Liver (tissue), 8 donors: ENCODE measurements at regions not wholly inside any gene's neighbourhood (a gene's known extent, or its start where the extent isn't known, plus 50 kb on each side); places are given as distances from the start of the nearest gene placed in this dataset.

ENCODE experiments used
- DNase-seq: peaks from one replicate; pipeline ENCODE4 v3.0.0-alpha.2; 2017; ENCODE audit warnings: low spot score
- H3K27ac ChIP-seq, 2 donors: one replicate each; pipeline ENCODE4 v1.7.0; 2013; ENCODE audit warnings: inconsistent platforms in 2 of 2, low read length in 2 of 2, control low read depth in 1 of 2, low read depth in 1 of 2, mild to moderate bottlenecking in 1 of 2
- H3K27me3 ChIP-seq, 4 donors: one replicate each; pipeline versions ENCODE4 v1.6.1 to v1.7.0; 2013; ENCODE audit warnings: low read length in 3 of 4, inconsistent platforms in 1 of 4, mild to moderate bottlenecking in 1 of 4, moderate library complexity in 1 of 4; ENCODE audit not compliant: control insufficient read depth in 4 of 4, insufficient read depth in 4 of 4
- H3K36me3 ChIP-seq, 4 donors: one replicate each; pipeline versions ENCODE4 v1.6.1 to v1.7.0; 2013; ENCODE audit warnings: low read length in 3 of 4, mild to moderate bottlenecking in 3 of 4, low read depth in 1 of 4, moderate library complexity in 1 of 4; ENCODE audit not compliant: control insufficient read depth in 4 of 4, insufficient read depth in 3 of 4
- H3K4me1 ChIP-seq, 4 donors: one replicate each; pipeline versions ENCODE4 v1.6.1 to v1.7.0; 2013; ENCODE audit warnings: low read length in 3 of 4, mild to moderate bottlenecking in 3 of 4, moderate library complexity in 1 of 4; ENCODE audit not compliant: control insufficient read depth in 4 of 4, insufficient read depth in 4 of 4
- H3K4me3 ChIP-seq, 3 donors: one replicate each; pipeline versions ENCODE4 v1.6.1 to v1.7.0; 2013; ENCODE audit warnings: low read length in 3 of 3, control low read depth in 1 of 3, low read depth in 1 of 3, mild to moderate bottlenecking in 1 of 3
- H3K9ac ChIP-seq, 2 donors: one replicate each; pipeline ENCODE4 v1.7.0; 2013; ENCODE audit warnings: low read length in 2 of 2, mild to moderate bottlenecking in 2 of 2, moderate library complexity in 2 of 2, control low read depth in 1 of 2, low read depth in 1 of 2
- H3K9me3 ChIP-seq, 4 donors: one replicate each; pipeline versions ENCODE4 v1.6.1 to v1.7.0; 2013; ENCODE audit warnings: low read length in 3 of 4; ENCODE audit not compliant: control insufficient read depth in 4 of 4
- EGR1 ChIP-seq, 2 donors: IDR thresholded peaks; 2 replicates each; pipeline ENCODE4 v1.6.1; 2016 to 2018; ENCODE audit warnings: antibody characterized with exemption in 2 of 2, low read depth in 2 of 2
- FOXA1 ChIP-seq: IDR thresholded peaks from 2 replicates; pipeline ENCODE4 v1.6.1; 2016; ENCODE audit warnings: antibody characterized with exemption
- FOXA2 ChIP-seq: IDR thresholded peaks from 2 replicates; pipeline ENCODE4 v1.6.1; 2016; ENCODE audit warnings: antibody characterized with exemption
- GABPA ChIP-seq, 2 donors: IDR thresholded peaks in 1 of 2; conservative IDR thresholded peaks in 1 of 2; 2 replicates each; pipeline ENCODE4 v1.6.1; 2016; ENCODE audit warnings: antibody characterized with exemption in 2 of 2, mild to moderate bottlenecking in 1 of 2, moderate library complexity in 1 of 2
- HNF4A ChIP-seq, 2 donors: conservative IDR thresholded peaks; 2 replicates each; pipeline ENCODE4 v1.6.1; 2016; ENCODE audit warnings: antibody characterized with exemption in 2 of 2, mild to moderate bottlenecking in 2 of 2
- HNF4G ChIP-seq: IDR thresholded peaks from 2 replicates; pipeline ENCODE4 v1.6.1; 2016; ENCODE audit warnings: antibody characterized with exemption
- JUND ChIP-seq, 2 donors: IDR thresholded peaks; 2 replicates each; pipeline ENCODE4 v1.6.1; 2016; ENCODE audit warnings: antibody characterized with exemption in 2 of 2
- NR2F2 ChIP-seq: IDR thresholded peaks from 2 replicates; pipeline ENCODE4 v1.6.1; 2016; ENCODE audit warnings: antibody characterized with exemption
- RAD21 ChIP-seq, 2 donors: IDR thresholded peaks; 2 replicates each; pipeline ENCODE4 v1.6.1; 2016; ENCODE audit warnings: antibody characterized with exemption in 2 of 2, mild to moderate bottlenecking in 2 of 2
- RXRA ChIP-seq, 2 donors: IDR thresholded peaks; 2 replicates each; pipeline ENCODE4 v1.6.1; 2017 to 2018; ENCODE audit warnings: antibody characterized with exemption in 2 of 2, mild to moderate bottlenecking in 1 of 2
- SP1 ChIP-seq: IDR thresholded peaks from 2 replicates; pipeline ENCODE4 v1.6.1; 2018; ENCODE audit warnings: antibody characterized with exemption, mild to moderate bottlenecking
- TAF1 ChIP-seq: conservative IDR thresholded peaks from 2 replicates; pipeline ENCODE4 v1.6.1; 2016; ENCODE audit warnings: antibody characterized with exemption, mild to moderate bottlenecking
- YY1 ChIP-seq: IDR thresholded peaks from 2 replicates; pipeline ENCODE4 v1.6.1; 2016; ENCODE audit warnings: antibody characterized with exemption, mild to moderate bottlenecking
- WGBS: extraction: QIAGEN DNeasy Blood & Tissue Kit; methylation state at CpG from one replicate; pipeline ENCODE4 v1.1.7; 2013; 5-methylcytosine and 5-hydroxymethylcytosine counted together
- TF ChIP-seq, protein P1 (sequence below): IDR thresholded peaks from 2 replicates; pipeline ENCODE4 v1.6.1; 2016; ENCODE audit warnings: antibody characterized with exemption
- TF ChIP-seq, protein P2 (sequence below): IDR thresholded peaks from 2 replicates; pipeline ENCODE4 v1.6.1; 2016; ENCODE audit warnings: antibody characterized with exemption, mild to moderate bottlenecking
- TF ChIP-seq, protein P3 (sequence below): fragments of 150-350 bp; IDR thresholded peaks from 2 replicates; pipeline ENCODE4 v1.5.1; 2017; ENCODE audit warnings: improper control_type of control experiment, low read depth, low read length; ENCODE audit not compliant: missing input control
- TF ChIP-seq, protein P4 (sequence below): IDR thresholded peaks from 2 replicates; pipeline ENCODE4 v1.6.1; 2016; ENCODE audit warnings: antibody characterized with exemption
- TF ChIP-seq, protein P5 (sequence below): IDR thresholded peaks from 2 replicates; pipeline ENCODE4 v1.6.1; 2016; ENCODE audit warnings: antibody characterized with exemption
- donor health status: healthy.
- donor health status: healthy.
- donor health status: healthy.
- donor health status: healthy.
- donor health status: healthy.

DNA sequence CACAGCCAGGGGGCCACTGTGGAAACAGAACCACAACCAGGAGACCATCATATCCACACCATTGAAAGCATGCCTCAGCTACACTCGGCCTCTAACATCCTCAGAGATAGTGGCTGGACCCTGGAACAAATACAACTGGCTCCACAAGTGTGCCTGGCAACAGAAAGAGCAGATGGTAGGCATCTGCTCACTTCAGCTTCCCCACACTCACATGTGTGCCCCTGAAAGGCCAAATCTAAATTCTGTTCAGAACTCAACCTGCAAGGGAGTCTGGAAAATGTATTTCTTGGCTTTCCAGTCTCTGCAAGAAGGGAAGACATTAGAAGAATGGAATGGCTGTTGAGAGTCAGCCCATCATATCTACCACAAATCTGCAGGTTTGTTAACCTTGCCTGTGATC is 54.7 kb upstream of the CTNNB1 start:
- TF ChIP-seq, protein P1, sequence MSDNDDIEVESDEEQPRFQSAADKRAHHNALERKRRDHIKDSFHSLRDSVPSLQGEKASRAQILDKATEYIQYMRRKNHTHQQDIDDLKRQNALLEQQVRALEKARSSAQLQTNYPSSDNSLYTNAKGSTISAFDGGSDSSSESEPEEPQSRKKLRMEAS: no peak
- TF ChIP-seq HNF4A (conservative IDR thresholded peaks at IDR 0.05) (no peak), EGR1 (IDR thresholded peaks at IDR 0.05; ENCODE audit: low read depth in 2 of 2) (no peak), SP1 (no peak), HNF4G (no peak), RAD21 (IDR thresholded peaks at IDR 0.05) (no peak), FOXA2 (no peak), FOXA1 (no peak), YY1 (no peak), TAF1 (no peak), GABPA (IDR thresholded peaks at IDR 0.05 in 1 of 2, conservative IDR thresholded peaks at IDR 0.05 in 1 of 2) (no peak), NR2F2 (no peak), RXRA (IDR thresholded peaks at IDR 0.05) (no peak), JUND (IDR thresholded peaks at IDR 0.05) (no peak)
- TF ChIP-seq, protein P2, sequence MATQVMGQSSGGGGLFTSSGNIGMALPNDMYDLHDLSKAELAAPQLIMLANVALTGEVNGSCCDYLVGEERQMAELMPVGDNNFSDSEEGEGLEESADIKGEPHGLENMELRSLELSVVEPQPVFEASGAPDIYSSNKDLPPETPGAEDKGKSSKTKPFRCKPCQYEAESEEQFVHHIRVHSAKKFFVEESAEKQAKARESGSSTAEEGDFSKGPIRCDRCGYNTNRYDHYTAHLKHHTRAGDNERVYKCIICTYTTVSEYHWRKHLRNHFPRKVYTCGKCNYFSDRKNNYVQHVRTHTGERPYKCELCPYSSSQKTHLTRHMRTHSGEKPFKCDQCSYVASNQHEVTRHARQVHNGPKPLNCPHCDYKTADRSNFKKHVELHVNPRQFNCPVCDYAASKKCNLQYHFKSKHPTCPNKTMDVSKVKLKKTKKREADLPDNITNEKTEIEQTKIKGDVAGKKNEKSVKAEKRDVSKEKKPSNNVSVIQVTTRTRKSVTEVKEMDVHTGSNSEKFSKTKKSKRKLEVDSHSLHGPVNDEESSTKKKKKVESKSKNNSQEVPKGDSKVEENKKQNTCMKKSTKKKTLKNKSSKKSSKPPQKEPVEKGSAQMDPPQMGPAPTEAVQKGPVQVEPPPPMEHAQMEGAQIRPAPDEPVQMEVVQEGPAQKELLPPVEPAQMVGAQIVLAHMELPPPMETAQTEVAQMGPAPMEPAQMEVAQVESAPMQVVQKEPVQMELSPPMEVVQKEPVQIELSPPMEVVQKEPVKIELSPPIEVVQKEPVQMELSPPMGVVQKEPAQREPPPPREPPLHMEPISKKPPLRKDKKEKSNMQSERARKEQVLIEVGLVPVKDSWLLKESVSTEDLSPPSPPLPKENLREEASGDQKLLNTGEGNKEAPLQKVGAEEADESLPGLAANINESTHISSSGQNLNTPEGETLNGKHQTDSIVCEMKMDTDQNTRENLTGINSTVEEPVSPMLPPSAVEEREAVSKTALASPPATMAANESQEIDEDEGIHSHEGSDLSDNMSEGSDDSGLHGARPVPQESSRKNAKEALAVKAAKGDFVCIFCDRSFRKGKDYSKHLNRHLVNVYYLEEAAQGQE: no peak
- TF ChIP-seq, protein P3, sequence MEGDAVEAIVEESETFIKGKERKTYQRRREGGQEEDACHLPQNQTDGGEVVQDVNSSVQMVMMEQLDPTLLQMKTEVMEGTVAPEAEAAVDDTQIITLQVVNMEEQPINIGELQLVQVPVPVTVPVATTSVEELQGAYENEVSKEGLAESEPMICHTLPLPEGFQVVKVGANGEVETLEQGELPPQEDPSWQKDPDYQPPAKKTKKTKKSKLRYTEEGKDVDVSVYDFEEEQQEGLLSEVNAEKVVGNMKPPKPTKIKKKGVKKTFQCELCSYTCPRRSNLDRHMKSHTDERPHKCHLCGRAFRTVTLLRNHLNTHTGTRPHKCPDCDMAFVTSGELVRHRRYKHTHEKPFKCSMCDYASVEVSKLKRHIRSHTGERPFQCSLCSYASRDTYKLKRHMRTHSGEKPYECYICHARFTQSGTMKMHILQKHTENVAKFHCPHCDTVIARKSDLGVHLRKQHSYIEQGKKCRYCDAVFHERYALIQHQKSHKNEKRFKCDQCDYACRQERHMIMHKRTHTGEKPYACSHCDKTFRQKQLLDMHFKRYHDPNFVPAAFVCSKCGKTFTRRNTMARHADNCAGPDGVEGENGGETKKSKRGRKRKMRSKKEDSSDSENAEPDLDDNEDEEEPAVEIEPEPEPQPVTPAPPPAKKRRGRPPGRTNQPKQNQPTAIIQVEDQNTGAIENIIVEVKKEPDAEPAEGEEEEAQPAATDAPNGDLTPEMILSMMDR: no peak
- TF ChIP-seq, protein P4, sequence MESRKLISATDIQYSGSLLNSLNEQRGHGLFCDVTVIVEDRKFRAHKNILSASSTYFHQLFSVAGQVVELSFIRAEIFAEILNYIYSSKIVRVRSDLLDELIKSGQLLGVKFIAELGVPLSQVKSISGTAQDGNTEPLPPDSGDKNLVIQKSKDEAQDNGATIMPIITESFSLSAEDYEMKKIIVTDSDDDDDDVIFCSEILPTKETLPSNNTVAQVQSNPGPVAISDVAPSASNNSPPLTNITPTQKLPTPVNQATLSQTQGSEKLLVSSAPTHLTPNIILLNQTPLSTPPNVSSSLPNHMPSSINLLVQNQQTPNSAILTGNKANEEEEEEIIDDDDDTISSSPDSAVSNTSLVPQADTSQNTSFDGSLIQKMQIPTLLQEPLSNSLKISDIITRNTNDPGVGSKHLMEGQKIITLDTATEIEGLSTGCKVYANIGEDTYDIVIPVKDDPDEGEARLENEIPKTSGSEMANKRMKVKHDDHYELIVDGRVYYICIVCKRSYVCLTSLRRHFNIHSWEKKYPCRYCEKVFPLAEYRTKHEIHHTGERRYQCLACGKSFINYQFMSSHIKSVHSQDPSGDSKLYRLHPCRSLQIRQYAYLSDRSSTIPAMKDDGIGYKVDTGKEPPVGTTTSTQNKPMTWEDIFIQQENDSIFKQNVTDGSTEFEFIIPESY: no peak
- TF ChIP-seq, protein P5, sequence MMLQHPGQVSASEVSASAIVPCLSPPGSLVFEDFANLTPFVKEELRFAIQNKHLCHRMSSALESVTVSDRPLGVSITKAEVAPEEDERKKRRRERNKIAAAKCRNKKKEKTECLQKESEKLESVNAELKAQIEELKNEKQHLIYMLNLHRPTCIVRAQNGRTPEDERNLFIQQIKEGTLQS: no peak
- Histone ChIP-seq H3K4me3 (no peak overlapping the region), H3K27ac (no peak overlapping the region), H3K9me3 (peaks cover 0 to 14% (median 4%) of the 10 kb centered on the region in 4 donors), H3K9ac (no peak overlapping the region), H3K36me3 (no peaks in the 10 kb centered on the region), H3K4me1 (no peaks in the 10 kb centered on the region), H3K27me3 (peaks cover 0 to 2% (median 0%) of the 10 kb centered on the region in 4 donors)
- 86% methylated on average over 1 of the region's 1 CpG for WGBS
- DNase-seq: no peak
